GM18867 (cell line): ENCODE measurements at regions not wholly inside any gene's neighbourhood (a gene's known extent, or its start where the extent isn't known, plus 50 kb on each side); places are given as distances from the start of the nearest gene placed in this dataset.

Source experiments
- ATAC-seq: cut with Tn5 transposase; IDR thresholded peaks from one replicate; pipeline ENCODE4 v1.9.1; 2021; ENCODE audit warnings: mild to moderate bottlenecking, moderate library complexity; ENCODE audit not compliant: unreplicated experiment

DNA sequence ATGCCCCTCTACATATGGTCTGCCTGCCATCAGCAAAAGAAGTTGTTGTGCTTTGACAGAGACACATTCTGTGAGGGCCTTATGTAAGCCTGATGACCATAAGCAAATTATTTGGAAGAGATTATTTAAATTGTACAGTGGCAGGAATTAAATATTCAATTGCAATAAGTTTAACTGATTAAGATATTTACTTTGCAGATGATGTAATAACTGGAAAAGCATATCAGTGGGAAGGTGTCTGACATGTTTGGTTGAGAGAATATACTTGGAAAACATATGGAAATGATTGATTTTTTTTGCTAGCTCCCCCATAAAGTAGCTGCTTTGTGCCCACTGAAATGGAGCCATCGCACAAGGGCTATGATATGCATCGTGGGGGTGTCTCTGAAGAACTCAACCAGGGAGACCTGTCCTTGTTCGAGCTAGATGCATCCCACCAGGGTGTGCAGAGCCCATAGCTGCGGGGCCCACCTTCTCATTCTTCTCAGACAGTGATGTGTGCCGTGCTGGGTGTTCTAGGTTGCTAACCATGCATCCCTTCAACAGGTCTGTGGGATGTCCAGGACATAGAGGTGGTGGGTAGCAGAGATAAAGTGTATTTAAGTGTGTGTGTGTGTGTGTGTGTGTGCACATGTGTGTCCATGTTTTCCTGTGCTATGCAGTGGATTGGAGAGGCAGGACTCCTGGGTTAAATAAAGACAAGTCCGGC lies 90.4 kb upstream of the PARD3B start:
- ATAC-seq, result no peak

DNA sequence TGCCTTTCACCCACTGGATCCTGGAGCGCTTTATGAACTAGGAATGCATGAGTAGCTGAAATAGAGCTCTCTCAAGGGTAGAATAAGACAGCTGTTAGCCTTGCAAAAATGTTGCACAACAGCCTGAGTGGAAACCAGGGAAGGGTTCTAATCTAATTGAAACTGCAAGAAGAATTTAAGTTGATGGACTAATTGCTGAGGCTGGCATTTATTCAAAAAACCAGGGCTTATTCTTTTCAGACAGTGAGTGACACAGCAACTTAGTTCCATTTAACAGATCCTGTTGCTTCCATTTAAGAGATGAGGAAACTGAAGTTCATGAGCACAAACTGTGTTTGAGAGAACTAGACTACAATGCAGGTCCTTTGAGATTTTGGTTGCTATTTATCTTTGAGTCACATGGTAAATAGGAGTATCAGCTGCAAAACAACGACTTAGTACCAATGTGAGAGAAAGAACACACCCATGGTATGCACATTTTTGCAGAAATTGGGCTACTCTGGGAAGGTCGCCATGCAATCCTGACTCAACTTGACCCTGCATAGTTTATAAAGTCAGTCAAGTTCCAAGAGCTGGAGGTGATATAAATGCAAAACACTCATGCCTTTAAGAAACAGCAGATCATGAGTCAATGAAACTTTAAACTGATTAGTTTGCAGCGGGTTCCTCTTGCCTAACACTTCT lies 76.4 kb upstream of the PARD3B start:
- no peak for ATAC-seq

GRCh38 chr2:204470178-204470620 lies 75.1 kb upstream of the PARD3B start:
- ATAC-seq, result no peak

- no peak for ATAC-seq
These were observed 74.6 kb upstream of the PARD3B start for GRCh38 chr2:204470621-204471196.

DNA sequence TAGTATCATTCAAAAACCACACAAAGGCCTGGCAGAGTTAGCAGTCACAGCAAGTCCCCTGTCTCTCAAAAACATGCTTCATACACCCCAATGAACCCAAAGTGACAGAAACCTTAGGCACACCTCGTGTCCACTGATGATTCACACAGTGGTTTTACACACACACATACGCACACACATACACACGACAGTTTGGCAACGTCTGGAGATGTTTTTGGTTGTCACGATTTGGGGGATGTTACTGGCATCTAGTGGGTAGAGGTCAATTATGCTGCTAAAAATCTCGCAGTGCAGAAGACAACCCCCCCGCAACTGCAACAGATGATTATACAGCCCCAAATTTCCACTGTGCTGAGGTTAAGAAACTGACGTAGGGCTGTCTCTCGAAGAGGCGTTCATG lies 72.9 kb upstream of the PARD3B start:
- ATAC-seq, result no peak

DNA sequence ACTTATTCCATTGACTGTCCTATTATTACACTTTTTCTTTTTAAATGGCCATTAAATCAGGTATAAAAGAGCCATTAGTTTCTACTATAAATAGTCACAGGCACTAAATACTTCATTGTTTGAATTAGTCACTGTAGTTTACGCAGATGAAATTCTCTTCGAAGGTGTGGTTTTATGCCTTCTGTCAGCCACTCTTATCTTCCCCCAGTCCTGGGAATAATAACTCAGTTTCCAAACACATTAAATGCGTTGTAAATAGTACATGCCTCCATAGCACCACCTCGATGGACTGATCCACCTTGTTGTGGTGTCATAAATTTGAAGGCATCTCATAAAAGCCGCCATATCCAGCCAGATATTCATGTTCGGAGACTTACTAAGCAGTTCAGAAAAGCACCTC lies 72.1 kb upstream of the PARD3B start:
- ATAC-seq, result no peak

DNA sequence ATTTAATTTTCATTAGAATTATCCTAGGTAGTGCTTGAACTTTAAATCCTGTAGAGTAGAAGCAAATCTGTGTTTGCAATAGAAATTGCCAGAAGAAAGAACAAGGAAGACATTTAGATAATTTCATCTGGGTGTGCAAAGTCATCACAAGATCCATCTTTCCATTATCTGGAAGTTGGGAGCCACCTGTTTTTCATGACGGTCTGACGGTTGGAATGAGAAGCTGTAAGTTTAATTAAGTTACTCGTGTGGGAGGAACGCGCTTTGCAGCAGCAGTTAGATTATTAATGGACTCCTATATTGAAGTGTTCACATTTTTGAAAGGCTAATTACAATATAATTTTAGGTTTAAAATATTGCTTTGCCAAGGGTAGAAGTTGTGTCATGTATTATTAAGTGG lies 69.9 kb upstream of the PARD3B start:
- ATAC-seq, result no peak

GRCh38 chr2:204477358-204477950 lies 67.8 kb upstream of the PARD3B start:
- ATAC-seq, result no peak

DNA sequence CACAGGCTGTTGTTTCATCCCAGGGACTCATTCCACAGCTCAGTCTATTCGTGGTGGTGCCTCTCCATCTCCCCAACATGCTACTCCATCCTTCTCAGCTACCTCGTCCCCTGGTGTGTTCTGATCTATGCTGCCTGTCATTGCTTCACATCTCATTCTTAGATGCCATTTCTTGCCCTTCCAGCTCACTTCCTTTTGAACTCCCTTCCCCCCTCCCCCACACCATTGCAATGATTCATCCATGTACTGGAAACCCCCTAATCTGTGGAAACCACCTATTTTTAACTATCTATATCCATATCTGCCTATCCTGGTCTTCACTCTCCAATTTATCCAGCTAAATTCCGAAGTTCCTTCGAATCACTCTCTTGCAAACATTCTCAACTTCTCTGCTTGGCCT lies 65.7 kb upstream of the PARD3B start:
- no peak for ATAC-seq

- no peak for ATAC-seq
These were observed 64.6 kb upstream of the PARD3B start for GRCh38 chr2:204480676-204481075.

- no peak for ATAC-seq
These were observed 61.6 kb upstream of the PARD3B start for GRCh38 chr2:204483608-204484081.

- no peak for ATAC-seq
These were observed 59.0 kb upstream of the PARD3B start for GRCh38 chr2:204486321-204486720.

GRCh38 chr2:204486805-204487204 lies 58.5 kb upstream of the PARD3B start:
- ATAC-seq, result no peak

DNA sequence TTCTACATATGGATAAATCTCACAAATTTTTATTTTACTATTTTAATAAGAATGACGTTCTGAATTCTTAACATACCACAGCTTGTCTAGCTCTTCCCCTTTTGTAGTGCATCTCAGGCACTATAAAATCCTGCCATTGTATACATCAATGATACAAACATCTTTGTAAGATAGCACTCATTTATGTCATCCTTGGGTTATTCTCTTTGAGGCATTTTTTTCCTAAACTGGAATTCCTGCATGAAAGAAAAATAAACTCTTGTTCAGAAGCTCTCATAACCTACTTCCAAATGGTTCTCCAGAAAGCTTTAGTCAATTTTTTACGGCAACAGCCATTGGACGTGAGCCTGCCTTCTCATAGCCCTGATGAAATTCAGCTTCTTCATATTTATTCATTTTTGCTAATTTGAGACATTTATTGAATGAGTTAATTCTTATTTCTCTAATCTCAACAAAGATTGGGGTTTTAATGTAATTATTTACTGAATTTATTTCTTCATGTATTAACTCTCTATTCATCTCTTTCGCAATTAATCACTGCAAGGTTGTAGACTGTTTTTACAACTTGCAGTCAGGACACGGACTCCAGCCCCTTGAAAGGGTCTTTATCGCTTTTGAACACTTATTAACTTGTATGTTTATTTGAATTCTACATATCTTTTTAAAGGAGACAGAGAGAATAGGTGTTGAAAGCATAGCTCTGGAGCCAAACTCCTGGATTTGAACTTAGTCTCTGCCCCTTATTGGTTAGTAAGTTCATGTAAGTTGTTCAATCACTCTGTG lies 57.6 kb upstream of the PARD3B start:
- no peak for ATAC-seq

DNA sequence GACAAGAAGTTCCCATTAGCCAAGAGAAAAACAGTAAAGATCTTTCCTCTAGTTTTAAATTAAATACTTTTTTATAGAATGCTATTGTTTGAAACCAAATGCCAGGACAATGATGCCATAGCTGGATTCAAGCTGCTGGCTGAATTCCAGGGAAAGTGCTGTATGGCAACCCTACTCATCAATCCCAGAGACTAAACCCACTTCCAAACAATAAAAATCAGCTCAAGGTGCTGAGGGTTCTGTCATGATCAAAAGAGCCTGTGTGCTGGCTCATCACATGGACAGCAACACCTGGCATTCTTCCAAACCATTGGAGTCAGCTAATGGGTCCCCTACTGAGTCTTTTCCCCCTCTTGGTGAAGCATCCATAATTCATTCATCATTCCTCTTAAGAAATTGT lies 53.7 kb upstream of the PARD3B start:
- ATAC-seq, result no peak

- no peak for ATAC-seq
These were observed 52.9 kb upstream of the PARD3B start for GRCh38 chr2:204492417-204492816.

- no peak for ATAC-seq
These were observed 50.6 kb upstream of the PARD3B start for GRCh38 chr2:204494681-204495080.

DNA sequence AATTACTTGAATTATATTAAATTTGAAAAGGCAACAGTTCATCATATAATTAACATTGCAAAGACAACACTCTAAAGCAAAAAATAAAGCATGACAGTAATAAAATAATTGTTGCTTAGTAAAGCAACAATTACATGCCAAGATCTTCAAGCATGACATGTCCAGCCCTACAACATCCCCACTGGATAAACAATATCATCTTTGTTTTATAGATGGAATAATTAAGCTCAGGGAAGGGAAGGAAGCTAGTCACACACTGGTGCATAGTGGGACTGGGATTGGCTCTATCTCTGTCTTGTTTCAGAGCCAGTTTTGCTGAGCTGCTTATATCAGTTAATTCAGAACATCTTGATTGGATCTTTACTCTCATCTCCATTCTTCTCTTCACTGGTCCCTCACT lies 49.9 kb upstream of the PARD3B start:
- no peak for ATAC-seq
